ENCODE measurements at regions not wholly inside any gene's neighbourhood (a gene's known extent, or its start where the extent isn't known, plus 50 kb on each side); places are given as distances from the start of the nearest gene placed in this dataset.

DNA sequence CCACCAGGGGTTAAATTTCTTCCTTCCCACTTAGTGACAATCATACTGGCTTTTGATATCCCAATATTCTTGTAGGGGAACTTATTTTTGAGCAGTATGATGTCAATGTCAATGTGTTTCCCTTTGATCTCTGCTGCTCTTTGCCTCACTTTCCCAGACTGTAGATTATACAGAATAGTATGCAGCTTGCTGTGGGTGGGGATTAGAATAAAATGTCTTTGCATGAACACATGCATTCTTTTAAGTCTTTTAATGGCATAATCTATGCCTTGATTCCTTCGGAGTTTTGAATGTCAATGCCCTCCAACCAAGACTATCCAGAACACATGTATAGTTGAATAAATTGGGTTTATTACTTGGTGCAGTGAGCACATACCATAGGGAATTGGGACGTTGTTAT lies 125.5 kb downstream of the IL20RB start:
- no peak overlapping the region for H3K4me3 Mint-ChIP-seq (ENCODE audit: low read depth)
- no peak overlapping the region for H3K27ac Mint-ChIP-seq
- no peak for DNase-seq (ENCODE audit: low spot score, unreplicated experiment)
- H3K27me3 Mint-ChIP-seq: peaks cover 22% of the 10 kb centered on the region
- TF ChIP-seq, protein P1, sequence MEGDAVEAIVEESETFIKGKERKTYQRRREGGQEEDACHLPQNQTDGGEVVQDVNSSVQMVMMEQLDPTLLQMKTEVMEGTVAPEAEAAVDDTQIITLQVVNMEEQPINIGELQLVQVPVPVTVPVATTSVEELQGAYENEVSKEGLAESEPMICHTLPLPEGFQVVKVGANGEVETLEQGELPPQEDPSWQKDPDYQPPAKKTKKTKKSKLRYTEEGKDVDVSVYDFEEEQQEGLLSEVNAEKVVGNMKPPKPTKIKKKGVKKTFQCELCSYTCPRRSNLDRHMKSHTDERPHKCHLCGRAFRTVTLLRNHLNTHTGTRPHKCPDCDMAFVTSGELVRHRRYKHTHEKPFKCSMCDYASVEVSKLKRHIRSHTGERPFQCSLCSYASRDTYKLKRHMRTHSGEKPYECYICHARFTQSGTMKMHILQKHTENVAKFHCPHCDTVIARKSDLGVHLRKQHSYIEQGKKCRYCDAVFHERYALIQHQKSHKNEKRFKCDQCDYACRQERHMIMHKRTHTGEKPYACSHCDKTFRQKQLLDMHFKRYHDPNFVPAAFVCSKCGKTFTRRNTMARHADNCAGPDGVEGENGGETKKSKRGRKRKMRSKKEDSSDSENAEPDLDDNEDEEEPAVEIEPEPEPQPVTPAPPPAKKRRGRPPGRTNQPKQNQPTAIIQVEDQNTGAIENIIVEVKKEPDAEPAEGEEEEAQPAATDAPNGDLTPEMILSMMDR (IDR thresholded peaks at IDR 0.05; ENCODE audit: unreplicated experiment): no peak
- no peaks in the 10 kb centered on the region for H3K36me3 Mint-ChIP-seq (ENCODE audit: insufficient read depth)
- H3K9me3 Mint-ChIP-seq (ENCODE audit: low read depth): peaks cover 3% of the 10 kb centered on the region
- H3K4me1 Mint-ChIP-seq (ENCODE audit: low read depth): peaks cover 2% of the 10 kb centered on the region

DNA sequence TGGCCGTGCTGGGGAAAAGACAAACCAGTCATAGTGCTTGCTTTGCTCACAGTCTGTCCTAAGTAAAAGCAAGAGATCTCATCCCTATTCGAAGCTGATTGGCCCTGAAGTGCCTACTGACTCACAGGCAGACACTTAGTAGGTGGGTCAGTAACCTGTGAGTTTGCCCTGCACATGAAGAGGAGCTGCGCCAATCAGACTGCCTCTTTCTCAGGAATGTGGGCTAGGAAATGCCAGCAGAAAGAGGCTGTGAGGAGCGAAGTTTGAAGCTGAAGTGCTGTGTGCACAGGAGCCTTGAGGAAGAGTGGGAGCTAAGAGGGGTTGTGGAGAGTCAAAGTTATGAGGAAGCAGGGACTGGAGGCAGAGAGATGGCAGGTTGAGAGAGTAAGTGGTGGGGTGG lies 126.8 kb downstream of the IL20RB start:
- TF ChIP-seq, protein P1 (IDR thresholded peaks at IDR 0.05; ENCODE audit: unreplicated experiment): no peak
- H3K27me3 Mint-ChIP-seq: peaks cover 22% of the 10 kb centered on the region
- no peak overlapping the region for H3K4me3 Mint-ChIP-seq (ENCODE audit: low read depth)
- H3K9me3 Mint-ChIP-seq (ENCODE audit: low read depth): peaks cover 3% of the 10 kb centered on the region
- DNase-seq (ENCODE audit: low spot score, unreplicated experiment): no peak
- H3K36me3 Mint-ChIP-seq (ENCODE audit: insufficient read depth): no peaks in the 10 kb centered on the region
- peaks cover 2% of the 10 kb centered on the region for H3K4me1 Mint-ChIP-seq (ENCODE audit: low read depth)
- no peak overlapping the region for H3K27ac Mint-ChIP-seq

DNA sequence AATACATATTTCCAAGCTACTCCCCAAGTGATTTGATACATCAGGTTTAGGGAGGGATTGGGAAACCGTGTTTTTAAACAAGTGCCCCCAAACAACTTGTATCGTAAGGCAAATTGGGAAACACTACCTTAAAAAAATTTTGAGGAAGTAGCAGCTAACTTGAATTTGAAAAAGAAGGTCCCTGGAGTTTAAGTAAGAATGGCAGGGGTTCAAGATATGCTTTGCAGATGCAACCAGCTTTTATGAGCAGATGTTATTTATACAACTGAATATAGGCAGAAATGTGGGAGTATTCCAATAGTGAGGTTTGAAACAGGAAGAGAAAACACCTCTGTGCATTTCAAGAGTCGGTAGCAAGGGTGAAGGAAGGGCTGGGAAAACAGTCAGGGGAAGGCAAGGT lies 139.6 kb downstream of the IL20RB start:
- Mint-ChIP-seq H3K27ac (no peak overlapping the region), H3K27me3 (peaks cover 21% of the 10 kb centered on the region), H3K4me3 (ENCODE audit: low read depth) (no peak overlapping the region), H3K4me1 (ENCODE audit: low read depth) (no peaks in the 10 kb centered on the region), H3K9me3 (ENCODE audit: low read depth) (no peaks in the 10 kb centered on the region), H3K36me3 (ENCODE audit: insufficient read depth) (no peaks in the 10 kb centered on the region)
- no peak for DNase-seq (ENCODE audit: low spot score, unreplicated experiment)
- TF ChIP-seq, protein P1 (IDR thresholded peaks at IDR 0.05; ENCODE audit: unreplicated experiment): no peak

DNA sequence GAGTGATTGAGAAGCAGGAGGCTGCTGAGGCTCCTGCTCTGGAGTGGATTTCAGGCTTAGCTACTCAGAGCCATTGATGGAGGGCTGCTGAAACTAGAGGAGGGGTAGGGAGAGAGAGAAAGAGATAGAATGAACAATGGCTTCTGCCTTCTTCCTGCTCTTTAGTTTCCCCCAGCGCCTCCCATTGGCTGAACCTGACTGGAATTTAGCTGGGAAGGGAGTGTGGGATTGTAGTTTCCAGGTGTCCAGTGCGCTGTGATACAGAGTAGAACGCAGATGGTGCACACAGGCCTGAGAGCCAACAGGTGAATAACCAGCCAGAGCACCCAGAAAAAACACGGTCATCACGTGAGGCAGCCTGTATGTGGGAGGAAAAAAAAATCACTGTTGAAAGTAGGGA lies 140.1 kb downstream of the IL20RB start:
- Mint-ChIP-seq H3K4me1 (ENCODE audit: low read depth) (no peaks in the 10 kb centered on the region), H3K27me3 (peaks cover 18% of the 10 kb centered on the region), H3K4me3 (ENCODE audit: low read depth) (no peak overlapping the region), H3K27ac (no peak overlapping the region), H3K36me3 (ENCODE audit: insufficient read depth) (no peaks in the 10 kb centered on the region), H3K9me3 (ENCODE audit: low read depth) (no peaks in the 10 kb centered on the region)
- TF ChIP-seq, protein P1 (IDR thresholded peaks at IDR 0.05; ENCODE audit: unreplicated experiment): no peak
- DNase-seq (ENCODE audit: low spot score, unreplicated experiment): no peak

DNA sequence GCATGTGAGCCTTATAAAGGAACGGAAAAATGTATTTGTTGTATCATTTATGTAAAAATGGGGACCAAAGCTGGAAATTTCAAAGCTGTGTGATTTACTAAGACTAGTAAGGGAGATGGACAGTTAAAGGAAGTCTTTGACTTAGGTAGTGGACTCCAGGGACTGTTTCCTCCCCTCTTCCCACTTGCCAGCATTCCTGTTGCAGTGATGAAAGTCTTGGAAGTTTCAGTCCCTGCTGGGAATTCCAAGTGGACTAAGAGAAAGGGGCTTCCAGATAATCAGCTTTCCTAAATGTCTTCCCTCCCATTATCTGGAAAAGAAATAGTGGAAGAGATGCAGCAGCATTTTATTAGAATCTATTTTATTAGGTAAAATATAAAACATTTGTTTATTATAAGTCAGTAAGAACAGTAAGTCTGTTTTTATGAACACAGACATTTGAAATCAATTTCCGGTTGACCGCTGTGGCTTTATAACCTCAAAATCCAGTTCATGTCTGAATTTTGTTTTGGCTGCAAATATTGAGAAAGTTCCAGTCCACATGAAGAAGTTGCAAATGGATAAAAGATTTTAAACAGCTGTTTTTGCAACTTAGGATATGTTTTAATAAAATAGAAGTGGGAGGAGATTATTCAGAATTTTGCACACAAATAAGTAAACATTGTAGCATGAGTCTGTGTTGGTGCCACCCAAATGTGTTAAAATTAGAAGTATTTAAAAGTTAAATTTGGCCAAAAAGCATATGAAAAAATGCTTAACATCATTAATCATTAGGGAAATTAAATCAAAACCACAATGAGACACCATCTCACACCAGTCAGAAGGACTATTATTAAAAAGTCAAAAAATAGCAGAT lies 141.8 kb downstream of the IL20RB start:
- H3K4me3 Mint-ChIP-seq (ENCODE audit: low read depth): no peak overlapping the region

More for the DNA sequence above, 141.8 kb downstream of the IL20RB start:
- DNase-seq (ENCODE audit: low spot score, unreplicated experiment): no peak
- H3K9me3 Mint-ChIP-seq (ENCODE audit: low read depth): no peaks in the 10 kb centered on the region
- H3K27me3 Mint-ChIP-seq: peaks cover 17% of the 10 kb centered on the region
- no peaks in the 10 kb centered on the region for H3K4me1 Mint-ChIP-seq (ENCODE audit: low read depth)
- no peak overlapping the region for H3K27ac Mint-ChIP-seq
- H3K36me3 Mint-ChIP-seq (ENCODE audit: insufficient read depth): no peaks in the 10 kb centered on the region
- TF ChIP-seq, protein P1 (IDR thresholded peaks at IDR 0.05; ENCODE audit: unreplicated experiment): no peak
